Ammon's horn (tissue), 1 donor: ENCODE measurements at regions not wholly inside any gene's neighbourhood (a gene's known extent, or its start where the extent isn't known, plus 50 kb on each side); places are given as distances from the start of the nearest gene placed in this dataset.

Experiments
- DNase-seq: peaks from one replicate; pipeline ENCODE4 v3.0.0-alpha.2; 2016; ENCODE audit warnings: low spot score

GRCh38 chr11:42482822-42483221 lies 829.0 kb upstream of the API5 start:
- DNase-seq: no peak

GRCh38 chr11:42490506-42490905 lies 821.3 kb upstream of the API5 start:
- no peak for DNase-seq

- DNase-seq: no peak
Observed at GRCh38 chr11:42494459-42494858, 817.3 kb upstream of the API5 start.

DNA sequence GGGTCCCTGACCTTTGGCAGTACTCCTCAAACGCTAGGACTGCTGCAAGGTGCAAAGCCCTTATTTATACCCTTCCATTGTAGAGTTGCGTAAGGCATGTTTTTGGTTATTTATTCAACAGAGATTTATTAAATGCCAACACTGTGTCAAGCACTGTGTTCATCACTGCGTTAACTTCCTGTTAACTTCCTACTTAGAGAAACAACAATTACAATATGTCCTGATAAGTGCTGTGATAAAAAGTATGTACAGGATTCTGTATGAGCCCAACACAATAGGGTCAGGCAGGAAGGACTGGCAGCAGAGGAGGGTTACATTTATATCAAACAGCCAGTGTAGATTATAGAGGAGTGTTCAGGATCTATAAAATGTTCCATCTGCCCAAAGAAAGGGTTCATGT lies 812.8 kb upstream of the API5 start:
- no peak for DNase-seq

GRCh38 chr11:42502151-42502550 lies 809.6 kb upstream of the API5 start:
- DNase-seq: no peak

- no peak for DNase-seq
Observed at GRCh38 chr11:42521994-42522393, 789.8 kb upstream of the API5 start.

- peak; percentile 88 for DNase-seq
Observed at GRCh38 chr11:42524534-42525227, 787.1 kb upstream of the API5 start.

DNA sequence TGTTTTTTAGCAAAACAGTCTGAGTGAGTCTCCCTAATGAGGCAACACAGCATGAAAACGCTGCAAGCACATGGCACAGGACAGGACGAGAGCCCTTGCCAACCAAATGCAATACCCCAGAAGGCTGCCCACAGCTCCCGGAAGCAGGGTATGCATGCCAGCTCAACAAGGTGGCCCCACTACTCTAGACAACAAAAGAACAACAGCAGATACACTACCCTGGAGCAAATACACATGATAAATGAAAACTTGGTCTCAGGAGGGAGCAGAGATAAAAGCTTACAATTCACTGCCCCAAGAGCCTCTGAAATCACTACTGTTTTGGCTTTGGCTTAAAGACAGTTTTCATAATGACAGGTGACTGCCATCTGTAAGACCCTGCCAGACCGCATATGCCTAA lies 785.4 kb upstream of the API5 start:
- DNase-seq: peak; percentile 29

DNA sequence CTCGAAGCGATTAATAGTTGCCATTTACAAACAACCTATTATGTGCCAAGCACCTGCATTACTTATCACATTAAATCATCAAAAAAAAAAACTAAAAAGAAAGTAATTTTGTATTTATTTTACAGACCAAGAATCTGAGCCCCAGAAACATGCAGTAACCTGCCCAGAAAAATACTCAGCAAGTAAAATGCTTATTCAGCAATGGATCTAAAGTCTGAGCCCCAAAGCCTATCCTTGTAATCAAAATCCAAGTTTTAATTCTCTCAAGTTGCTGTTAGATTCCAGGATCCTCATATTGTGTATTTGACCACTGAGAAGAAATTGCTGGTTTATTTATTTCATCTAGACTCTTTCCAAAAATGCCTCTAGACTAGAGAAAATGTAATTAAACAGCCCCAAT lies 783.3 kb upstream of the API5 start:
- DNase-seq: no peak

DNA sequence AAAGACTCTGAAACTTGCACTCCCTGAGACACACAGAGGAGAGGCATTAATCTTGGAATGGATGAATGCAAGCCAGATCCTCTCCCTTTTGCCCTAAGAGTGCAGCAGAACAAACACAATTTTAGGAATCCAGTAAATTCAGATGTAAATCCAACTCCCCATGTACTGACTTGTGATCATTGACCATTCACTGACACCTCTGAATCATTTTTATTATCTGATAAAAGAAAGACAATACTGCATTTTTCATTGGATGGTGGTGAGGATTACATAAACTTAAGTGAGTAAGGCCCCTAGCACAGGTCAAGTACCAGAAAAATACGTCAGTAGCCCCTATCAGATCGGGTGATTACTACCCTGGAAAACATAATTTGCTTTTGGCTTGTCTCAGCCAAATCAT lies 782.9 kb upstream of the API5 start:
- no peak for DNase-seq

- no peak for DNase-seq
Observed at GRCh38 chr11:42536611-42537360, 775.0 kb upstream of the API5 start.

DNA sequence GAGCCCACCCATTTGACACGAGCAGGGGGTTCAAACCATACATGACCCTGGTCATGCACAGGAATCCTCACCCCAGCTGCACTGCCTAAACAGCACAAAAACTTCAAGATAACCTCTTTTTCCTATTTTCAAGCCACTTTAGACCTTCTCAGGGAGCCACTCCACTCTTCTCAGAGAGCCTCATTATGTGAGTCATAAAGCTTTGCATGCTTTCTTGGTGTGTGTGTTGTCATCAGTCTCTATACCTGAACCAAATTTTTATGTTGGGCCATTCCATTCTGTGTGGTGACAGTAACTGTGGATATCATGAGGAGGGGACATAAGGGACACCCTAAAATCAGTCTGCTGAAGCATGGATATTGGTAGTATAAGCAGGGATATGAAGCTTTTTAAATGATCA lies 769.5 kb upstream of the API5 start:
- no peak for DNase-seq

DNA sequence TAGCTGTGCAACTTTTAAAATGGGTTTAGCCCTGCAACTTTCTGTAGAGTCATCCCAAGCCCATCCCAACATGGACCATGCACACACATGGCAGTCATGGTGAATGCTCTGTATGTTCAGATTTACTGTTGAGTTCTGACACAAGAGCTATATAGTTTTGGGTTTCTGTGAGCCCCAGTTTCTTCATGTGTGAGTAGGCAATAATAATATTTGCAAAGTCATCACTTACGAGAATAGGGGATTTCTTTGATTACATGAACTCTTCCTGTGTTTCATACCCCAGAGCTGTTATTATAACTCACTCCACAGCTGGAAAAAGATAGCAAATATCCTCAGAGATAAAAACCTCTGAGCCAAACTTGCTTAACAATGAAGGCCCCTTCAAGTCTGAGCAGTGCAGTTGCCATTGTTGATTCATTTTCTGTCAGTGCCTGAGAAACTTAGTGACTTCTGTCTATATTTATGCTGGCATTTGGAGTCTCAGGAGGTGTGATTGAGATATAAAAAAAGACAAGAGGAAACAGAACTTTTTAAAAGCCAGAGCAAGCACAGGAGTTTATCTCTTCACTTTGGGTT lies 767.9 kb upstream of the API5 start:
- no peak for DNase-seq

GRCh38 chr11:42544726-42545125 lies 767.1 kb upstream of the API5 start:
- DNase-seq: no peak

DNA sequence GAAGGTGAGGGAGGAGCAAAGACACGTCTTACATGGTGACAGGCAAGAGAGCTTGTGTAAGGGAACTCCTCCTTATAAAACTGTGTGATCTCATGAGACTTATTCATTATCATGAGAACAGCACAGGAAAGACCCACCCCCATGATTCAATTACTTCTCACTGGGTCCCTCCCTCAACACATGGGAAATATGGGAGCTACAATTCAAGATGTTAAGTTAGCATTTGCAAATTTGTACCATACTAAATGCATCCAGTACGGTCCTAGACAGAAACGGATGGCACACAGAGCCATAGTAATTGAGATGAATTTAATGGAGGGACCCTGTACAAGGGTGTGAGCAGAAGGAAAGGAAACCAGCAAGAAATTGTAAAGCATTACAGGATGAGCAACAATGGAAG lies 765.8 kb upstream of the API5 start:
- DNase-seq: no peak

DNA sequence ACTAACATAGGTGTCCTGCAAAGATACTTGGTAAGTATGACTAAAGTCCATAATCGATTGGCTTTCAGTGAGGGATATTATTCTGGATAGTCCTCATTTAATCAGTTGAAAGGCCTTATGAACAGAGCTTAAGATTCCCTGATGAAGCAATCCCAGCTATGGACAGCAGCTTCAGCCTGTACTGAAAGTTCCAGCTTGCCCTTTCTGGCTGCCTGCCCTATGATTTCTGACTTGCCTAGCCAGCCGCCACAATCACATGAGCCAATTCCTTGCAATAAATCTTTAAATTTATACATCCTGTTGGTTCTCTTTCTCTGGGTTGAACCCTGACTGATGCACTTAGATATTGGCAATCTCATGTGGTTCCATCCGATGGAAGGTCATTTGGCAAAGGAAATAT lies 759.0 kb upstream of the API5 start:
- DNase-seq: no peak

- no peak for DNase-seq
Observed at GRCh38 chr11:42555190-42555589, 756.6 kb upstream of the API5 start.

- DNase-seq: no peak
Observed at GRCh38 chr11:42571131-42571877, 740.5 kb upstream of the API5 start.

DNA sequence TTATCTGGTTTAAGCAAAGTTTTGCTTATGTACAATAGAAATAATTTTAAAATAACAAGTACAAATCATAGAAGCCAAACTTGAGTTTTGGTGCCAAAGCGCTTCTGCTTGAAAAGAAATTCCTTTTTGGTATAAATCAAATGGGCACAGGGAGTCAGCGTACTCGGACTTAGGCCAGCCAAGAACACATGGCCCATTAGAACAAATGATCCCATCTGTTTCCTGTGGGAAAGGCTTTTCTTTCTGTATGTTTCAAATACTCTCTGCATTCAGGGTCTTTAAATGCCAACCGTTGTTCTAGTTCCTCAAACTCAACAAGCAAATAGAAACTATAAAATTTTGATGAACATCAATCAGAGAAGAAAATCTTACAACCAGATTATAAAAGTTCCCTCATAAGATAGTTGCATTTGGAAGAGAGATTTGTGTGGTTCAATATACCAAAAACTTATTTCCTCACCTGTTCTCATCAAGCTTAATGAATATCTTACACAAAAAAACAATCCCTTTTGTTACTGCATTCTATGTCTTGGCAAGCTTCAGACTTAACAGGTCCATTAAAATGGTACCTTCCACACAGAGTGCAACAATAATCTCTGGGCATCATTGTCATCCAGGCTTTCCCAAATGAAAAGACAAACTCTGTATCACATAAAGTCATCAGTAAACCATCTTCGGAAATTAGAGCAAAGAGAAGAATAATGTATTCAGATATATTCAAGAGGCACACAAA lies 739.8 kb upstream of the API5 start:
- no peak for DNase-seq

- DNase-seq: no peak
Observed at GRCh38 chr11:42576318-42576717, 735.5 kb upstream of the API5 start.

DNA sequence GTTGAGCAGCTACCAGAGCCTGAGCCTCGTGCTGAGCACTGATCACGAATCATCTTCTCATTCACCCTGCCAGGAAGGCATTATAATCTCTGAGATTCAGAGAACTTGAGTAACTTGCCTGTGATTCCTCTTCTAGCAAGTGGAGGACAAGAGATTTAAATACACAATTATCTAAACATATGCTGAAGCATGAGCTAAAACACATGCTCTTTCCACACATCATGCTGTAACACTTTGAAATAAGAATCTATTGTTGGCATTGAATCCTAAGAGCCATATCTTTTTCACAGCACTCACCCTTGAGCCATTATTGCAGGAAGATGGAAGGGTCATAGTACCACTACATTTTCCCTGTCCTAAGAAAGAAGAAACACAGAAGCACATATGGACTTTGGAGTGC lies 722.5 kb upstream of the API5 start:
- no peak for DNase-seq

- DNase-seq: no peak
Observed at GRCh38 chr11:42591841-42592240, 720.0 kb upstream of the API5 start.
